ENCODE measurements at regions not wholly inside any gene's neighbourhood (a gene's known extent, or its start where the extent isn't known, plus 50 kb on each side); places are given as distances from the start of the nearest gene placed in this dataset.

- Histone ChIP-seq H4K8ac (ENCODE audit: low read depth in 2 of 2, low read length in 2 of 2) (no peak overlapping the region), H3K36me3 (ENCODE audit: control insufficient read depth, insufficient read depth, low read length) (no peaks in the 10 kb centered on the region), H3K18ac (ENCODE audit: low read depth, low read length) (no peak overlapping the region), H2BK120ac (ENCODE audit: low read depth, low read length) (no peak overlapping the region), H2AK9ac (replicated peaks; ENCODE audit: low read depth, low read length, poor library complexity) (no peak overlapping the region), H2AFZ (replicated peaks; ENCODE audit: low read length, poor library complexity) (no peak overlapping the region), H3K9ac (ENCODE audit: low read depth, low read length) (no peak overlapping the region), H3K27me3 (ENCODE audit: control insufficient read depth, insufficient read depth, low read length) (peaks cover 2% of the 10 kb centered on the region; the same call in 1 of the 2 replicates), H4K91ac (ENCODE audit: insufficient read depth, low read depth, low read length) (no peak overlapping the region), H3K4me2 (ENCODE audit: low read depth, low read length) (no peak overlapping the region), H2BK5ac (ENCODE audit: low read depth, low read length, poor library complexity, severe bottlenecking) (no peak overlapping the region), H3K56ac (ENCODE audit: extremely low read depth, insufficient read depth, low read length) (no peak overlapping the region), H3K4me1 (ENCODE audit: control insufficient read depth, insufficient read depth, low read length) (no peaks in the 10 kb centered on the region), H2BK15ac (ENCODE audit: low read depth, low read length) (no peak overlapping the region), H4K5ac (ENCODE audit: low read depth, low read length) (no peak overlapping the region), H3K4ac (ENCODE audit: low read depth, low read length) (no peak overlapping the region), H3K14ac (replicated peaks; ENCODE audit: low read depth, low read length) (no peak overlapping the region), H3K79me1 (ENCODE audit: low read depth in 1 of 2, low read length in 2 of 2) (no peaks in the 10 kb centered on the region), H3K4me3 (ENCODE audit: insufficient read depth, low read depth, low read length) (no peak overlapping the region), H3K27ac (ENCODE audit: insufficient read depth, low read length) (no peak overlapping the region), H2BK20ac (ENCODE audit: low read depth, low read length) (no peak overlapping the region), H3K9me1 (ENCODE audit: insufficient read depth, low read length) (no peaks in the 10 kb centered on the region), H3K23ac (ENCODE audit: low read depth, low read length) (no peak overlapping the region), H3K9me3 (ENCODE audit: control insufficient read depth, insufficient read depth, low read length) (no peaks in the 10 kb centered on the region), H2AK5ac (ENCODE audit: low read depth, low read length) (no peak overlapping the region), H4K20me1 (ENCODE audit: insufficient read depth, low read length) (no peaks in the 10 kb centered on the region)
- CTCF ChIA-PET = interaction anchor here (0.6 kb wide), 1 partner anchor 75 kb away, joined by 3 read pairs; no protein-coding TSS in a partner anchor
- ATAC-seq (ENCODE audit: low read depth) (no peak), DNase-seq (no peak)
- 33% methylated on average over 1 of the region's 2 CpGs; no CpG with 5 or more reads in 1 of the 2 experiments for WGBS, 2 experiments (ENCODE audit: extremely low coverage in 2 of 2, insufficient read length in 1 of 2)
- POLR2A ChIA-PET (ENCODE audit: unreplicated experiment) = no interaction called here
- in situ Hi-C loops (cut with MboI; ENCODE audit: low sequenced_read_pairs) (no loop called here), intact Hi-C loops (cut with micrococcal nuclease) (no loop called here), dilution Hi-C loops (cut with HindIII; ENCODE audit: low sequenced_read_pairs, unreplicated experiment) (no loop called here)
- BruUV-seq (replicated peaks) = no TSS peak
- no peak for TF ChIP-seq NFE2L2 (IDR thresholded peaks at IDR 0.05; ENCODE audit: low read depth, low read length)
- no peak for TF ChIP-seq MXI1 (IDR thresholded peaks at IDR 0.05; ENCODE audit: borderline replicate concordance, low read depth, low read length)
- TF ChIP-seq RAD21 (IDR thresholded peaks at IDR 0.05; ENCODE audit: low read length) = no peak
- TF ChIP-seq MAFK (IDR thresholded peaks at IDR 0.05; ENCODE audit: low read depth, low read length) = no peak
- no peak for TF ChIP-seq FOS (IDR thresholded peaks at IDR 0.05; ENCODE audit: low read depth, low read length)
- no peak for TF ChIP-seq RFX5 (IDR thresholded peaks at IDR 0.05; ENCODE audit: low read depth, low read length)
- TF ChIP-seq POLR2A (IDR thresholded peaks at IDR 0.05; ENCODE audit: low read depth, low read length) = no peak
- TF ChIP-seq MAZ (IDR thresholded peaks at IDR 0.05; ENCODE audit: borderline replicate concordance, low read depth, low read length) = no peak
- TF ChIP-seq SMC3 (IDR thresholded peaks at IDR 0.05; ENCODE audit: low read depth, low read length) = no peak
- no peak for TF ChIP-seq CEBPB (IDR thresholded peaks at IDR 0.05; ENCODE audit: low read depth, low read length)
- no peak for TF ChIP-seq CHD1 (IDR thresholded peaks at IDR 0.05; ENCODE audit: low read depth, low read length)
Measured at GRCh38 chr1:215376544-215377264, 190.4 kb upstream of the KCTD3 start.

All from IMR-90 (cell line).